ENCODE measurements at regions not wholly inside any gene's neighbourhood (a gene's known extent, or its start where the extent isn't known, plus 50 kb on each side); places are given as distances from the start of the nearest gene placed in this dataset.

GRCh38 chr4:14446904-14447303 lies 555.4 kb upstream of the CPEB2 start:
- no peak for DNase-seq (ENCODE audit: low spot score)

- DNase-seq (ENCODE audit: low spot score), result no peak
These were observed 553.0 kb upstream of the CPEB2 start for GRCh38 chr4:14449308-14449707.

GRCh38 chr4:14452001-14452400 lies 550.3 kb upstream of the CPEB2 start:
- DNase-seq (ENCODE audit: low spot score), result no peak

GRCh38 chr4:14452764-14453163 lies 549.5 kb upstream of the CPEB2 start:
- no peak for DNase-seq (ENCODE audit: low spot score)

GRCh38 chr4:14458463-14458862 lies 543.8 kb upstream of the CPEB2 start:
- no peak for DNase-seq (ENCODE audit: low spot score)

- DNase-seq (ENCODE audit: low spot score), result no peak
These were observed 537.2 kb upstream of the CPEB2 start for GRCh38 chr4:14465057-14465456.

GRCh38 chr4:14465507-14465906 lies 536.8 kb upstream of the CPEB2 start:
- DNase-seq (ENCODE audit: low spot score), result no peak

- no peak for DNase-seq (ENCODE audit: low spot score)
These were observed 523.8 kb upstream of the CPEB2 start for GRCh38 chr4:14478504-14478903.

GRCh38 chr4:14496408-14496807 lies 505.9 kb upstream of the CPEB2 start:
- DNase-seq (ENCODE audit: low spot score), result no peak

- DNase-seq (ENCODE audit: low spot score), result no peak
These were observed 505.3 kb upstream of the CPEB2 start for GRCh38 chr4:14496969-14497368.

- no peak for DNase-seq (ENCODE audit: low spot score)
These were observed 498.1 kb upstream of the CPEB2 start for GRCh38 chr4:14504162-14504561.

- no peak for DNase-seq (ENCODE audit: low spot score)
These were observed 488.8 kb upstream of the CPEB2 start for GRCh38 chr4:14513471-14513870.

GRCh38 chr4:14515556-14515955 lies 486.7 kb upstream of the CPEB2 start:
- no peak for DNase-seq (ENCODE audit: low spot score)

- DNase-seq (ENCODE audit: low spot score), result no peak
These were observed 484.1 kb upstream of the CPEB2 start for GRCh38 chr4:14518136-14518535.

- DNase-seq (ENCODE audit: low spot score), result no peak
These were observed 482.1 kb upstream of the CPEB2 start for GRCh38 chr4:14520171-14520570.

- no peak for DNase-seq (ENCODE audit: low spot score)
These were observed 478.0 kb upstream of the CPEB2 start for GRCh38 chr4:14524276-14524675.

GRCh38 chr4:14528918-14529317 lies 473.4 kb upstream of the CPEB2 start:
- DNase-seq (ENCODE audit: low spot score), result no peak

GRCh38 chr4:14529653-14530052 lies 472.6 kb upstream of the CPEB2 start:
- DNase-seq (ENCODE audit: low spot score), result no peak

- DNase-seq (ENCODE audit: low spot score), result no peak
These were observed 469.8 kb upstream of the CPEB2 start for GRCh38 chr4:14532436-14532835.

GRCh38 chr4:14539246-14539645 lies 463.0 kb upstream of the CPEB2 start:
- DNase-seq (ENCODE audit: low spot score), result no peak

GRCh38 chr4:14545163-14545562 lies 457.1 kb upstream of the CPEB2 start:
- no peak for DNase-seq (ENCODE audit: low spot score)

- no peak for DNase-seq (ENCODE audit: low spot score)
These were observed 456.5 kb upstream of the CPEB2 start for GRCh38 chr4:14545807-14546206.

GRCh38 chr4:14552119-14552518 lies 450.2 kb upstream of the CPEB2 start:
- no peak for DNase-seq (ENCODE audit: low spot score)

GRCh38 chr4:14559646-14560045 lies 442.6 kb upstream of the CPEB2 start:
- no peak for DNase-seq (ENCODE audit: low spot score)

GRCh38 chr4:14560577-14560976 lies 441.7 kb upstream of the CPEB2 start:
- no peak for DNase-seq (ENCODE audit: low spot score)

Measured in hematopoietic multipotent progenitor cell treated with erythropoietin and hydrocortisone succinate and interleukin-3 and kit ligand, for 17 days (in vitro differentiated cells).